GM23338 (cell line): ENCODE measurements at regions not wholly inside any gene's neighbourhood (a gene's known extent, or its start where the extent isn't known, plus 50 kb on each side); places are given as distances from the start of the nearest gene placed in this dataset.

ENCODE experiments used
- ATAC-seq: fragments of 200-7000 bp; cut with Tn5 transposase; 3 replicates; pipeline ENCODE4 v1.9.1; 2020
- DNase-seq: peaks from one replicate; pipeline ENCODE4 v3.0.0-alpha.2; 2015; ENCODE audit warnings: low spot score
- H2AFZ ChIP-seq: fragments of 200-600 bp; sonication (generic); 2 replicates; pipeline ENCODE4 v1.8.0; 2016; ENCODE audit warnings: antibody characterized with exemption, mild to moderate bottlenecking, moderate library complexity
- H3F3A ChIP-seq: fragments of 200-600 bp; sonication (generic); replicated peaks from 2 replicates; pipeline ENCODE4 v1.8.0; 2017; ENCODE audit warnings: antibody characterized with exemption, mixed run types, low read depth
- H3K27ac ChIP-seq: fragments of 200-600 bp; sonication (generic); 2 replicates; pipeline ENCODE4 v1.6.1; 2016; ENCODE audit warnings: low read depth
- H3K27me3 ChIP-seq: fragments of 200-600 bp; sonication (generic); 2 replicates; pipeline ENCODE4 v1.8.0; 2016; ENCODE audit warnings: mild to moderate bottlenecking, mixed run types, moderate library complexity; ENCODE audit not compliant: insufficient read depth
- H3K36me3 ChIP-seq: fragments of 200-600 bp; sonication (generic); 2 replicates; pipeline ENCODE4 v1.8.0; 2016; ENCODE audit warnings: mild to moderate bottlenecking; ENCODE audit not compliant: insufficient read depth
- H3K4me1 ChIP-seq: fragments of 200-600 bp; sonication (generic); 2 replicates; pipeline ENCODE4 v1.8.0; 2016; ENCODE audit warnings: mild to moderate bottlenecking, moderate library complexity; ENCODE audit not compliant: insufficient read depth
- H3K4me2 ChIP-seq: fragments of 200-600 bp; sonication (generic); 2 replicates; pipeline ENCODE4 v1.7.1; 2017; ENCODE audit warnings: mixed run types
- H3K4me3 ChIP-seq: fragments of 200-600 bp; sonication (generic); 2 replicates; pipeline ENCODE4 v1.6.1; 2016; ENCODE audit warnings: mixed run types
- H3K79me2 ChIP-seq: fragments of 200-600 bp; sonication (generic); replicated peaks from 2 replicates; pipeline ENCODE4 v1.8.0; 2017; ENCODE audit warnings: mild to moderate bottlenecking; ENCODE audit not compliant: insufficient read depth
- H3K9me2 ChIP-seq: fragments of 200-600 bp; sonication (generic); 2 replicates; pipeline ENCODE4 v1.8.0; 2017; ENCODE audit not compliant: insufficient read depth
- H4K20me1 ChIP-seq: fragments of 200-600 bp; sonication (generic); replicated peaks from 2 replicates; pipeline ENCODE4 v1.8.0; 2017; ENCODE audit warnings: mild to moderate bottlenecking; ENCODE audit not compliant: insufficient read depth
- H3K27ac Mint-ChIP-seq: 2 replicates; pipeline ENCODE4 v1.8.0; 2020; ENCODE audit warnings: inconsistent platforms, mild to moderate bottlenecking, moderate library complexity, mixed read lengths
- H3K27me3 Mint-ChIP-seq: 3 replicates; pipeline ENCODE4 v1.8.0; 2022; ENCODE audit warnings: low read depth, mild to moderate bottlenecking, moderate library complexity, mixed read lengths, inconsistent platforms; ENCODE audit not compliant: insufficient read depth, poor library complexity
- H3K36me3 Mint-ChIP-seq: 3 replicates; pipeline ENCODE4 v1.8.0; 2021; ENCODE audit warnings: low read depth, mild to moderate bottlenecking, inconsistent platforms, moderate library complexity, mixed read lengths
- H3K4me1 Mint-ChIP-seq: 3 replicates; pipeline ENCODE4 v1.8.0; 2020; ENCODE audit warnings: mild to moderate bottlenecking, inconsistent platforms, mixed read lengths
- H3K4me3 Mint-ChIP-seq: 3 replicates; pipeline ENCODE4 v1.8.0; 2021; ENCODE audit warnings: moderate library complexity, mild to moderate bottlenecking, inconsistent platforms, mixed read lengths
- H3K9me3 Mint-ChIP-seq: 3 replicates; pipeline ENCODE4 v1.8.0; 2020; ENCODE audit warnings: moderate library complexity, mild to moderate bottlenecking, inconsistent platforms, mixed read lengths
- CTCF ChIP-seq, 2 experiments: fragments of 200-600 bp in 1 of 2; sonication (generic) in 1 of 2; conservative IDR thresholded peaks; 2 replicates each; pipeline versions ENCODE4 v1.5.1 to v1.6.1; 2016 to 2017; ENCODE audit warnings: antibody characterized with exemption in 2 of 2, low read depth in 2 of 2, mild to moderate bottlenecking in 2 of 2, moderate library complexity in 1 of 2
- EZH2 ChIP-seq: fragments of 200-600 bp; sonication (generic); IDR thresholded peaks from one replicate; pipeline ENCODE4 v1.8.0; 2017; ENCODE audit warnings: antibody characterized with exemption, mild to moderate bottlenecking, low read depth; ENCODE audit not compliant: unreplicated experiment
- EZH2phosphoT487 ChIP-seq: fragments of 200-600 bp; sonication (generic); IDR thresholded peaks from one replicate; pipeline ENCODE4 v1.8.1; 2018; ENCODE audit warnings: antibody characterized with exemption; ENCODE audit not compliant: unreplicated experiment
- JUNB ChIP-seq: IDR thresholded peaks from one replicate; pipeline ENCODE4 v1.6.1; 2016; ENCODE audit warnings: antibody characterized with exemption; ENCODE audit not compliant: unreplicated experiment
- NANOG ChIP-seq: IDR thresholded peaks from 2 replicates; pipeline ENCODE4 v1.6.1; 2016; ENCODE audit warnings: antibody characterized with exemption, borderline replicate concordance
- POLR2AphosphoS5 ChIP-seq: IDR thresholded peaks from 2 replicates; pipeline ENCODE4 v1.6.1; 2016; ENCODE audit warnings: antibody characterized with exemption, low read depth
- REST ChIP-seq: IDR thresholded peaks from one replicate; pipeline ENCODE4 v1.6.1; 2018; ENCODE audit warnings: antibody characterized with exemption; ENCODE audit not compliant: unreplicated experiment
- ZNF114 ChIP-seq: fragments of 250-450 bp; sonication (Bioruptor Pico); IDR thresholded peaks from 2 replicates; pipeline ENCODE4 v1.5.0; 2020; ENCODE audit warnings: mild to moderate bottlenecking, moderate library complexity
- ZNF331 ChIP-seq: fragments of 250-450 bp; sonication (Bioruptor Pico); IDR thresholded peaks from 2 replicates; pipeline ENCODE4 v1.5.0; 2020; ENCODE audit warnings: low read depth, mild to moderate bottlenecking, moderate library complexity
- ZNF462 ChIP-seq: fragments of 250-450 bp; sonication (Bioruptor Pico); IDR thresholded peaks from 2 replicates; pipeline ENCODE4 v1.5.0; 2020; ENCODE audit warnings: mild to moderate bottlenecking, moderate library complexity

GRCh38 chr11:28649922-28650321, 541.7 kb downstream of the METTL15 start (continued):
- TF ChIP-seq ZNF462 (no peak), EZH2phosphoT487 (no peak), EZH2 (no peak), ZNF331 (CRISPR knock-in tag) (no peak), POLR2AphosphoS5 (no peak)

GRCh38 chr11:28636566-28636965, 528.4 kb downstream of the METTL15 start:
- no peak overlapping the region for H3K4me3 Mint-ChIP-seq
- no peak overlapping the region for H3K27ac Mint-ChIP-seq
- H3K27me3 ChIP-seq, result no peaks in the 10 kb centered on the region
- TF ChIP-seq JUNB (no peak), REST (no peak), ZNF114 (CRISPR knock-in tag) (no peak), NANOG (no peak), CTCF (conservative IDR thresholded peaks at IDR 0.05; ENCODE audit: low read depth in 2 of 2) (no peak), EZH2 (no peak), EZH2phosphoT487 (no peak)

More at GRCh38 chr11:28636566-28636965, 528.4 kb downstream of the METTL15 start:
- Mint-ChIP-seq H3K4me1 (no peaks in the 10 kb centered on the region), H3K36me3 (no peaks in the 10 kb centered on the region), H3K27me3 (peaks cover 1% of the 10 kb centered on the region), H3K9me3 (peaks cover 3% of the 10 kb centered on the region; the same call in 1 of the 3 replicates)
- H4K20me1 ChIP-seq, result no peaks in the 10 kb centered on the region
- DNase-seq (no peak), ATAC-seq (no peak)
- H3K4me2 ChIP-seq, result no peak overlapping the region
- no peaks in the 10 kb centered on the region for H3K79me2 ChIP-seq
- no peaks in the 10 kb centered on the region for H3K4me1 ChIP-seq
- H2AFZ ChIP-seq, result no peak overlapping the region
- no peaks in the 10 kb centered on the region for H3K9me2 ChIP-seq
- H3K27ac ChIP-seq, result no peak overlapping the region
- H3K36me3 ChIP-seq, result no peaks in the 10 kb centered on the region
- no peak overlapping the region for H3K4me3 ChIP-seq
- no peaks in the 10 kb centered on the region for H3F3A ChIP-seq
